ENCODE measurements at regions not wholly inside any gene's neighbourhood (a gene's known extent, or its start where the extent isn't known, plus 50 kb on each side); places are given as distances from the start of the nearest gene placed in this dataset.

- TF ChIP-seq CTCF (conservative IDR thresholded peaks at IDR 0.05 in 1 of 2, IDR thresholded peaks at IDR 0.05 in 1 of 2; ENCODE audit: extremely low read depth in 1 of 2, insufficient read depth in 1 of 2, low read depth in 1 of 2, low read length in 2 of 2): no peak
- TF ChIP-seq EZH2 (IDR thresholded peaks at IDR 0.05; ENCODE audit: borderline replicate concordance, low read length): no peak
These were observed 907.5 kb downstream of the CDH8 start for GRCh38 chr16:61128545-61129323.
